IPS-20b (cell line): ENCODE measurements at regions not wholly inside any gene's neighbourhood (a gene's known extent, or its start where the extent isn't known, plus 50 kb on each side); places are given as distances from the start of the nearest gene placed in this dataset.
"Not testable (repeated sequence)": the region's sequence is repeated elsewhere in the genome, so short reads cannot be mapped to it uniquely, and the experiment has no call there.

Experiments used
- H3K27ac ChIP-seq: one replicate; pipeline ENCODE4 v1.5.1; 2013; ENCODE audit warnings: low read length
- H3K27me3 ChIP-seq: 2 replicates; pipeline ENCODE4 v1.6.1; 2013; ENCODE audit warnings: mild to moderate bottlenecking, low read length, inconsistent platforms; ENCODE audit not compliant: insufficient read depth
- H3K36me3 ChIP-seq: 2 replicates; pipeline ENCODE4 v1.6.1; 2013; ENCODE audit warnings: low read depth, mild to moderate bottlenecking, inconsistent platforms, low read length, moderate library complexity; ENCODE audit not compliant: insufficient read depth
- H3K4me1 ChIP-seq: 2 replicates; pipeline ENCODE4 v1.6.1; 2013; ENCODE audit warnings: mild to moderate bottlenecking, control low read depth, inconsistent platforms, low read length, moderate library complexity; ENCODE audit not compliant: insufficient read depth
- H3K4me3 ChIP-seq: 2 replicates; pipeline ENCODE4 v1.5.1; 2013; ENCODE audit warnings: mild to moderate bottlenecking, low read length, inconsistent platforms
- H3K9ac ChIP-seq: 2 replicates; pipeline ENCODE4 v1.6.1; 2013; ENCODE audit warnings: low read depth, mild to moderate bottlenecking, inconsistent platforms, low read length, moderate library complexity
- H3K9me3 ChIP-seq: 2 replicates; pipeline ENCODE4 v1.6.1; 2013; ENCODE audit warnings: mild to moderate bottlenecking, low read depth, low read length, inconsistent platforms; ENCODE audit not compliant: insufficient read depth

DNA sequence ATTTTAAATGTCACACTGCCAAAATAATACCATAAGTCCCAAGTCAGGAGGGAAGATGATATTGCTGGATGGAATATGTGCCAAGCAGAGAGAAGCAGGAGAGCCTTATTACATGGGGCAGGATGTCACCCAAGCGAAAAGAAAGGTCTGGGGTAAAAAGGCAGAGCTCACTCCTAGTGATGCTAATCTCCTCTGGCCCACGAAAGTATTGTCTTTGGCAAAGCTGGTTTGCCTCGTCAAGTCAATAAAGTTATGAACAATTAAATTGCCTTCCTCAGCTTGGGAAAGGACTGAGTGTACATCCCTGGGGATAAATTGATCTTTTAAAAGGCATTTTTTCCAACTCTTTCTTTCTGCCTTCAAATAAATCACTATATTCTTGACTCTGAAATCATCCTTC, 220.6 kb downstream of the DMAC1 start:
- H3K4me3 ChIP-seq: no peak overlapping the region
- H3K36me3 ChIP-seq: no peaks in the 10 kb centered on the region
- no peaks in the 10 kb centered on the region for H3K9me3 ChIP-seq
- no peaks in the 10 kb centered on the region for H3K27me3 ChIP-seq
- H3K9ac ChIP-seq: no peak overlapping the region
- H3K4me1 ChIP-seq: peaks cover 5% of the 10 kb centered on the region; the same call in 1 of the 2 replicates
- no peak overlapping the region for H3K27ac ChIP-seq

DNA sequence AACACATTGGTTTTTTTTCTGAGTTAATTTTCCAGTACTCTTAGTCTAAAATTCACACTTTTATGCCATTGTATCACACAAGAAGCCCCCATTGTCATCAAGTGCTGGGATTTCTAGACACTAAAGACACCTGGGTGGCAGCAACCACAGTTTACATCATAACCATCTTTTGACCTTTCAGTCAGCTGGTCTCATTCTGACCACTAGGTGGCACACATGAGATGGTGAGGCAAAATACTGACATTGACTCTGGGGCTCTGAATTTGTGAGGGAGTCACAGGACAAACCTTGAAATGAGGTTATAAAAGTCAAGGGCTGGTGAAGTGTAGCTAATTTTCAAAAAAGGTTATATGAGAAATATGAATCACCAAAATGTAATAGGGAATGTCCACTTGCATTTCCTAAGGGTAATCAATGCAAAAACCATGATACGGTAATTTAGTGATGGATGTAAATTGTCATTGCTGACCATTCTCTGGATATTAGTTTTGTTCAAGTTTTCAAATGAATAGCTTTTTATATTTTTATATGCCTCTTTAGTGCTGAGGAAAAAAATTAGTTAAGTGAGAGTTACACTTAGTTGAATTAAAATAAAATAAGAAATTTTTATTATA, 229.4 kb downstream of the DMAC1 start:
- no peaks in the 10 kb centered on the region for H3K9me3 ChIP-seq
- H3K9ac ChIP-seq: no peak overlapping the region
- H3K27ac ChIP-seq: no peak overlapping the region
- H3K4me1 ChIP-seq: peaks cover 4% of the 10 kb centered on the region; the same call in 1 of the 2 replicates
- no peaks in the 10 kb centered on the region for H3K36me3 ChIP-seq
- no peaks in the 10 kb centered on the region for H3K27me3 ChIP-seq
- H3K4me3 ChIP-seq: no peak overlapping the region

DNA sequence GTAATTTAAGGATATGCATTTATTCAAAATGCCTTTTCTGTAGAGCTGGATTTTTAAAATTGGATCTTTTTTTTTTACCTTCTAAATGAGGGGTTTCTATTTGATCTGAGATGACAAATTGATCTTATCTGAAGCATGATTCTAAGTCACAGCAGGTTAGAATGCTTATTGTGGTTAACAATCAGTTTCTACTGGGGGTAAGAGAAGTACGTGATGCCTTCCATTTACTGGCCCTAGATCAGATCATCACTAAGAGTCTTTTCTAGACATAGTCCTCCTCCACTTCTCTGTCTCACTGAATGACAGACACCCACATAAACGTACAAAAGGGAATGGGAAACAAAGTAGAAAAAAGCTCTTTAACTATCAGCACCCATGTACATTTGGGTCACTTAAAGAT, 231.9 kb downstream of the DMAC1 start:
- Histone ChIP-seq H3K27ac (no peak overlapping the region), H3K9ac (no peak overlapping the region), H3K4me1 (peaks cover 2% of the 10 kb centered on the region; the same call in 1 of the 2 replicates)

DNA sequence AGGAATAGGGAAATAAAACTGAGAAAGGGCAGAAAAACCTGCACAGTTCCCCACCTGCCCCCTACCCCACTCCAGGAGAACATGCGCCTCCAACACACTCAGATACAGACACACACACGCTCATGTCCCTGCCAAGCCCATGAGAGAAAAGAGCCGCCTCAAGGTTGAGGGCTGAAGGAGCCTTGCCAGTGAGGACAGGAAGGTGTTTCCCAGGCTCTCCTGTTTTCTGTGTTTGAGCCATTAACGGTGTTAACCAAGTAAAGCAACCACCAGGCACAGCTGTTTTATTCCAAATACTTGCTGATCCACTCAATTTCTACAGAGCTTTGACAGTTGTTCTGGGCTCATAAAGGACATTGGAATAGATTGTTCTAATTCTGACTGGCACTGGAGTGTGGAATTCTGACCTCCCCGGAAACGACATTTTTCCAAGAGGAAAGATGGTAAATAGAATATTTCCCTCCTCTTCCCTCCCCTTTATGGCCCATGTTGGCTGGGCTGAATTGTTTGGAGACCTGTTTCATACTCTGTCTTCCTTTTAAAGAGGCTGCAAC, 238.0 kb downstream of the DMAC1 start:
- H3K27ac ChIP-seq: no peak overlapping the region
- H3K27me3 ChIP-seq: no peaks in the 10 kb centered on the region
- H3K4me1 ChIP-seq: peaks cover 4% of the 10 kb centered on the region; the same call in 1 of the 2 replicates
- no peaks in the 10 kb centered on the region for H3K9me3 ChIP-seq
- no peaks in the 10 kb centered on the region for H3K36me3 ChIP-seq
- H3K9ac ChIP-seq: no peak overlapping the region
- H3K4me3 ChIP-seq: no peak overlapping the region

More for the DNA sequence above, 231.9 kb downstream of the DMAC1 start:
- Histone ChIP-seq H3K27me3 (no peaks in the 10 kb centered on the region), H3K9me3 (no peaks in the 10 kb centered on the region), H3K36me3 (no peaks in the 10 kb centered on the region), H3K4me3 (no peak overlapping the region)

DNA sequence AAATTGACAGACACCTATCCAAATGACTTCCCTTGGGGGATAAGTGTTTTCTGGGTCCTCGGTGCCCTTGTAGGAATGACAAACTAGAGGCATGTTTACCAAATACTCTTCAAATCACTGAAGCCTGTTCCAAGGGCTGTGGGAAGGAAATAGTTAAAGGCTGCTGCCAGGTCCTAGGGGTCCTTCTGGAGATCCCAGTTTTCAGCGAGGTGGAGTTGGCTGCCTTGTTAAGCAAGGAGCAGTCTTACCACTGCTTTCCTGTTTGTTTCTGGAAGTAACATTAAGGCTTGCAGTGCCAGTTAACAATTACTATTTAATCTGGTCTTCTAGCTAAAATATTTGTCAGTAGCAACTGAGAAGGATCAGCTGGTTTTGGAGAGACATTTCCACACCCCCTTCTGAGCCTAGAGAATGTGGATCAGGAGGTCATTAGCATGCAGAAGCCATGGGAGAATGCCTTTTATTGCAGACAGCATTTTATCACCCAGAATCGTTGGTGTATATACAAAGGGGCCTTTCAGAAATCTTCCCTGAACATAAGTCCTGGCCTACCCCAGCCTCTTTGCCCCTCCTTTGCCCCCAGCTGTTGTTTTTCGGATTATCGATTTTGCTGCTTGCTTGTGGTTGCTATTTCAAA, 238.8 kb downstream of the DMAC1 start:
- H3K4me3 ChIP-seq: no peak overlapping the region
- no peaks in the 10 kb centered on the region for H3K36me3 ChIP-seq
- H3K9me3 ChIP-seq: no peaks in the 10 kb centered on the region
- peaks cover 4% of the 10 kb centered on the region; the same call in 1 of the 2 replicates for H3K4me1 ChIP-seq
- H3K27ac ChIP-seq: no peak overlapping the region
- no peak overlapping the region for H3K9ac ChIP-seq
- no peaks in the 10 kb centered on the region for H3K27me3 ChIP-seq

DNA sequence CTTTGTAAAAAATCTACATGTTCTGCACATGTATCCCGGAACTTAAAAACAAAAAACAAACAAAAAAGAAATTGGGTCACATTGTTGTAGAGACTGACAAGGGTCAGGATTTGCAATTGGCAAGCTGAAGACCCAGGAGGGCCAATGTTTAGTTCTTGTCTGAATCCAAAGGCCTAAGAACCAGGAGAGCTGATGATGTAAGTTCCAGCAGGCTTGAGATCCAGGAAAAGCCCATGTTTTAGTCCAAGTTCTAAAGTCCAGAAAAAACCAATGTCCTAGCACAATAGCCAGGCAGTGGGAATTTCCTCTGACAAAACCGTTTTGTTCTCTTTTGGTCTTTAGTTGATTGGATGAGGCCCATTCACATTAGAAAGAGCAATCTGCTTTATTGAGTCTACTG, 244.9 kb downstream of the DMAC1 start:
- Histone ChIP-seq H3K9ac (no peak overlapping the region), H3K4me3 (no peak overlapping the region), H3K27ac (no peak overlapping the region), H3K9me3 (no peaks in the 10 kb centered on the region), H3K36me3 (no peaks in the 10 kb centered on the region), H3K4me1 (no peaks in the 10 kb centered on the region), H3K27me3 (no peaks in the 10 kb centered on the region)

DNA sequence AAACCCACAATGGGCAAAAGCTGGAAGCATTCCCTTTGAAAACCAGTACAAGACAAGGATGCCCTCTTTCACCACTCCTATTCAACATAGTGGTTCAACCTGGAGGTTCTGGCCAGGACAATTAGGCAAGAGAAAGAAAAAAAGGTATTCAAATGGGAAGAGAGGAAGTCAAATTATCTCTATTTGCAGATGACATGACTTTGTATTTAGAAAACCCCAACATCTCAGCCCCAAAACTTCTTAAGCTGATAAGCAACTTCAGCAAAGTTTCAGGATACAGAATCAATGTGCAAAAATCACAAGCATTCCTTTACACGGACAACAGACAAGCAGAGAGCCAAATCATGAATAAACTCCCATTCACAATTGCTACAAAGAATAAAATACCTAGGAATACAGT, 246.9 kb downstream of the DMAC1 start:
- not testable (repeated sequence) for H3K9me3 ChIP-seq, H3K9ac ChIP-seq, H3K36me3 ChIP-seq, H3K4me3 ChIP-seq, H3K27ac ChIP-seq, H3K4me1 ChIP-seq, H3K27me3 ChIP-seq

DNA sequence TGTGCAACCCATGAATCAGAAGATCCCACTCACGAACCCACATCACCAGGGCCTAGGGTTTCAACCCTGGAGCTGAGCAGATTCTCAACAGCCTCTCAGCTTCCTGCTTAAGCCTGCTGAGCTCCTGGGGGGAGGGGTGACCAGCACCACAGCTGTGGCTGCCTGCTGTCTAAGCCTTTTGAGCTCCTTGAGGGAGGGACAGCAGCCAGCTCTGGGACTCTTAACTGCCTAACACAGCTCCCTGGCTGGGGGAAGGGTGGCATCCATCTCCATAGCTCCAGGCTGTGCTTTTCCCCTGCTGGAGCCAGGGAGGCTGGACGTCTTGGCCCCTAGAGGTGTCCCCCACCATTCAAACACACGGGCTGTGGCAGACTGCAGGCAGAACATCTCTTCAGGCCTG, 250.3 kb downstream of the DMAC1 start:
- Histone ChIP-seq H3K9ac (no peak overlapping the region), H3K27ac (no peak overlapping the region), H3K36me3 (no peaks in the 10 kb centered on the region), H3K4me1 (no peaks in the 10 kb centered on the region; the same call in 1 of the 2 replicates), H3K9me3 (no peaks in the 10 kb centered on the region), H3K27me3 (no peaks in the 10 kb centered on the region), H3K4me3 (no peak overlapping the region)

DNA sequence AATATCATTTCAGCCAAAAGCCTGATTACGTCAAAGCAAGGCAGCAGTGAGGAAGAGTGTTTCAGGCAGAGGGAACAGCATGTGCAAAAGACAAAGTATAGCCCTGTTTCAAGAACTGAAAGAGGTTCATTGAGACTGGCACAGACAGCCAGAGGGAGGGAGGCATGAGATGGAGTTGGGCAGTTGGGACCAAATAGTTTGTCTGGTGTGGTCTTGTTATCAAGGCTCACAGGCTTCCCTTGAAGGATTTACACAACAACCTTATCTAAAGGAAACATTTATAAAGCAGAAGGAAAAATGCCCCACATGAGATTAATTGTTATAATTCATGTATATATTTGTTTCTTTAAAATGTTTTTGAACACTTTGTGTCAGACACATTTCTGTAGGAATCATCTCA, 253.3 kb downstream of the DMAC1 start:
- no peak overlapping the region for H3K27ac ChIP-seq
- H3K9me3 ChIP-seq: no peaks in the 10 kb centered on the region
- no peak overlapping the region for H3K4me3 ChIP-seq
- no peaks in the 10 kb centered on the region for H3K36me3 ChIP-seq
- no peaks in the 10 kb centered on the region for H3K27me3 ChIP-seq
- no peak overlapping the region for H3K9ac ChIP-seq
- peaks cover 2% of the 10 kb centered on the region; the same call in 1 of the 2 replicates for H3K4me1 ChIP-seq

DNA sequence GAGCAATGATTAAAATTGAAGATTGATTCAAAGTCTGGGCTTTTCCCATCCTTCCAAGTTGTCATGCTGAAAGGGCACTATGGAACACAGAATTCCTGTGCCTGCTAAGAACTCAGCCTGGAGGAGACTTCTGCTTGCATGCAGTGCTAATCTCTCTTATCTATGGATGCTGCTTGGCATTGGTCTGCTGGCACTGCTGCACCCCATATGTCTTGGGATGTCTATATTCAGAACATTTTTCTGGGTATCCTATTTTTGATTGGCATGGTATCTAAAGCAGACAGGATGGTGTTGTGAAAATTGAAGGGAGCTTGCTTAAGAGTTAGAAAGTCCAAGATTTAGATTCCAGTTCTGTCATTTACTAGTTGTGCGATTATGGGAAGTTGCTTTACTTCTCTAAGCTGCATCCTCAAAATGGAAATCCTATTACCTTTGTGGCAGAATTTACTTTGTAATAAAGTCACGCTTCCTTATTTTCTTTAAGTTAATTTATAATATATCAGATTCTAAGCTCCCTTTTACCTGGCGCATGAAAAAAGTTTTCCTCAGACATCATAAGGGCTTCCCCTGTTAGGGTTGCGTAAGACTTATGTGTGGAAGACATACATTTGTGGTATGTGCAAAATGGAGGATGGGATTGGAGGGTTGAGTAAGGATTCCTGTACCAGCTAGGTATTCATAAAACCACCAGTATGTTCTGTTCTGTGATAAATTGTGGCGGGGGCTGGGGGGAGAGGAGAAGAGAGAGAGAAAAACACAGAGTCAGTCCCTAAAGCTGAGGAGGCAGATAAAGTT, 254.0 kb downstream of the DMAC1 start:
- H3K27ac ChIP-seq: no peak overlapping the region
- H3K9me3 ChIP-seq: no peaks in the 10 kb centered on the region
- no peaks in the 10 kb centered on the region for H3K27me3 ChIP-seq
- H3K36me3 ChIP-seq: no peaks in the 10 kb centered on the region
- no peak overlapping the region for H3K4me3 ChIP-seq
- H3K9ac ChIP-seq: no peak overlapping the region
- peaks cover 2% of the 10 kb centered on the region; the same call in 1 of the 2 replicates for H3K4me1 ChIP-seq

DNA sequence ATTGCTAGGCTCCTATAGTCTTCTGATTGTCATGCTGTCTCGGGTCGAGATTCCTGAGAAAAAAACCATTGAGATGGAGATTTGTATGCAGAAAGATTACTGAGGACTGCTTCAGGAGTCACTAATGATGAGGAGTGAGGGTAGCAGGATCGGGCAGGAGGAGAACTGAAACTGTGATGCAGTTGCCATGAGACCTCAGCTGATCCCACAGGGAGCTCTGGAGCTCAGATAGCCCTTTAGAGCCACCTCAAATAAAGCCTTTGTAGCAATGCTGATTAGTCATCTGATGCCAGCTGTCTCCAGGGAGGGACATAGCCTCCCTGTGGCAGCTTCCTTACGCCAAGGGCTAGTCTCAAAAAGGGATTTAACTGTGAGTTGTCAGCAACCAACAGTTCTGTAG, 256.9 kb downstream of the DMAC1 start:
- Histone ChIP-seq H3K36me3 (no peaks in the 10 kb centered on the region), H3K9ac (no peak overlapping the region), H3K4me3 (no peak overlapping the region), H3K9me3 (no peaks in the 10 kb centered on the region), H3K27me3 (no peaks in the 10 kb centered on the region), H3K4me1 (peaks cover 2% of the 10 kb centered on the region; the same call in 1 of the 2 replicates), H3K27ac (no peak overlapping the region)
